ENCODE measurements at regions not wholly inside any gene's neighbourhood (a gene's known extent, or its start where the extent isn't known, plus 50 kb on each side); places are given as distances from the start of the nearest gene placed in this dataset.

DNA sequence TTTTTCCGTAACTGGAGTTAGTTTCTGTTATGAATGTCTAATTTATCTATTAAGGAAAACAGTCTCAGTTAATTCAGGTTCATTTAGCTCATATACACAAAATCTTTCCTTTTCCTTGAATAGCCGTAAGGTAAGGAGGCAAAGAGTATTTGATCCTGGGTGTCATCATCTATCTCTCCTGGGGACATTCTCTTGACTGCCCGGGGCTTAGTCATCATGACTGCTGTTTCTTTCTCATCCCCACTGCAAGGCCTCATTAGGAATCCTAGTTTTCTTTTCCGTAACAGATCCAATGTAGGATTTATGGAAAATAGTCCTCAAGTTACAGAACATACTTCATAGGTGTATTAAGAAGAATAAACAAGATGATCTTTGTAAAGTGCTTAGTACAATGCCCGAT is 134.9 kb upstream of the CHD1 start:
- no peak overlapping the region for H2AK5ac ChIP-seq (ENCODE audit: low read depth, low read length)
- no peak overlapping the region for H3K4me3 ChIP-seq (ENCODE audit: extremely low read depth in 1 of 4, insufficient read depth in 2 of 4, low read depth in 3 of 4, low read length in 4 of 4)
- no peak overlapping the region for H2AFZ ChIP-seq (ENCODE audit: low read length)
- WGBS, 2 experiments (ENCODE audit: extremely low coverage in 1 of 2, insufficient coverage in 1 of 2, insufficient read length in 1 of 2, insufficient replicate concordance in 2 of 2, low coverage in 1 of 2, low lambda C conversion rate in 2 of 2, missing lambda C conversion rate in 1 of 2): 90% methylated on average over 5 of the region's 5 CpGs; no CpG with 5 or more reads in 1 of the 2 experiments
- no peak overlapping the region for H3K4ac ChIP-seq (replicated peaks; ENCODE audit: insufficient read length, low read depth, low read length)
- ChIA-PET CTCF (ENCODE audit: partially characterized antibody) (interaction anchor here (0.7 to 1.7 kb wide), 3 partner anchors 33 to 317 kb away, joined by 3 to 6 read pairs (median 4); no protein-coding TSS in a partner anchor), POLR2A (ENCODE audit: partially characterized antibody) (no interaction called here)
- no peaks in the 10 kb centered on the region for H3K36me3 ChIP-seq (ENCODE audit: control insufficient read depth in 2 of 4, insufficient read depth in 4 of 4, low read length in 3 of 4)
- H4K20me1 ChIP-seq (replicated peaks in 1 of 2; ENCODE audit: control insufficient read depth in 1 of 2, insufficient read depth in 2 of 2, low read length in 2 of 2): no peaks in the 10 kb centered on the region
- no peak overlapping the region for H4K5ac ChIP-seq (ENCODE audit: insufficient read length, low read depth, low read length)
- H2BK15ac ChIP-seq (ENCODE audit: low read length): no peak overlapping the region
- H4K91ac ChIP-seq (replicated peaks; ENCODE audit: insufficient read length, low read length): no peak overlapping the region
- FAIRE-seq (no peak), DNase-seq (ENCODE audit: low read depth in 1 of 2, low spot score in 2 of 2) (no peak)
- no peak overlapping the region for H2BK20ac ChIP-seq (ENCODE audit: low read length)
- H3K18ac ChIP-seq (ENCODE audit: extremely low read depth, low read length): no peak overlapping the region
- H3K23ac ChIP-seq (ENCODE audit: insufficient read length): no peak overlapping the region
- no peak overlapping the region for H4K8ac ChIP-seq (ENCODE audit: extremely low read depth, insufficient read depth, low read length)
- H3K9ac ChIP-seq (replicated peaks in 1 of 4; ENCODE audit: extremely low read depth in 1 of 4, low read depth in 3 of 4, low read length in 3 of 4): no peak overlapping the region
- H3K27ac ChIP-seq (ENCODE audit: low read depth, low read length): no peak overlapping the region
- no peaks in the 10 kb centered on the region for H3K9me3 ChIP-seq (ENCODE audit: insufficient read depth in 2 of 2, low read depth in 1 of 2, low read length in 1 of 2)
- no peaks in the 10 kb centered on the region for H3K4me1 ChIP-seq (replicated peaks in 1 of 4; ENCODE audit: control insufficient read depth in 3 of 4, insufficient read depth in 4 of 4, low read length in 3 of 4)
- no peak overlapping the region for H3K4me2 ChIP-seq (ENCODE audit: insufficient read depth in 1 of 2, low read depth in 2 of 2, low read length in 2 of 2)
- H3K14ac ChIP-seq (ENCODE audit: insufficient read length): no peak overlapping the region
- no peak overlapping the region for H2BK12ac ChIP-seq (ENCODE audit: low read depth, low read length)
- H2BK5ac ChIP-seq (ENCODE audit: low read depth, low read length): no peak overlapping the region
- H3K27me3 ChIP-seq (replicated peaks in 1 of 4; ENCODE audit: control insufficient read depth in 3 of 4, extremely low read depth in 1 of 4, insufficient read depth in 3 of 4, low read length in 3 of 4): no peaks in the 10 kb centered on the region
- no peaks in the 10 kb centered on the region for H3K79me2 ChIP-seq (ENCODE audit: control insufficient read depth in 1 of 2, insufficient read depth in 2 of 2, low read length in 2 of 2)
- H3K79me1 ChIP-seq (ENCODE audit: low read depth, low read length): no peaks in the 10 kb centered on the region
- no peak overlapping the region for H3K56ac ChIP-seq (replicated peaks; ENCODE audit: insufficient read length, low read depth, low read length)
- no peaks in the 10 kb centered on the region for H3K23me2 ChIP-seq (ENCODE audit: low read depth, low read length)
- no peak overlapping the region for H2BK120ac ChIP-seq (replicated peaks; ENCODE audit: low read depth, low read length)
- TF ChIP-seq SIX5 (IDR thresholded peaks at IDR 0.05; ENCODE audit: low read depth, low read length): no peak
- TF ChIP-seq CTBP2 (IDR thresholded peaks at IDR 0.05; ENCODE audit: borderline replicate concordance, insufficient read depth, insufficient read length, low read length): no peak
- no peak for TF ChIP-seq JUN (IDR thresholded peaks at IDR 0.05; ENCODE audit: low read depth, low read length)
- TF ChIP-seq HDAC2 (IDR thresholded peaks at IDR 0.05; ENCODE audit: borderline replicate concordance in 1 of 2, low read depth in 2 of 2, low read length in 2 of 2): no peak
- no peak for TF ChIP-seq RXRA (IDR thresholded peaks at IDR 0.05; ENCODE audit: insufficient read depth, low read depth, low read length)
- TF ChIP-seq CHD1 (IDR thresholded peaks at IDR 0.05; ENCODE audit: low read depth, low read length): no peak
- no peak for TF ChIP-seq TEAD4 (IDR thresholded peaks at IDR 0.05; ENCODE audit: low read depth, low read length)
- no peak for TF ChIP-seq POLR2A (IDR thresholded peaks at IDR 0.05; ENCODE audit: control extremely low read depth in 1 of 2, low read depth in 2 of 2, low read length in 2 of 2)
- TF ChIP-seq, protein P1, sequence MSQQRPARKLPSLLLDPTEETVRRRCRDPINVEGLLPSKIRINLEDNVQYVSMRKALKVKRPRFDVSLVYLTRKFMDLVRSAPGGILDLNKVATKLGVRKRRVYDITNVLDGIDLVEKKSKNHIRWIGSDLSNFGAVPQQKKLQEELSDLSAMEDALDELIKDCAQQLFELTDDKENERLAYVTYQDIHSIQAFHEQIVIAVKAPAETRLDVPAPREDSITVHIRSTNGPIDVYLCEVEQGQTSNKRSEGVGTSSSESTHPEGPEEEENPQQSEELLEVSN (IDR thresholded peaks at IDR 0.05): no peak
- TF ChIP-seq BACH1 (IDR thresholded peaks at IDR 0.05; ENCODE audit: low read length): no peak
- no peak for TF ChIP-seq GABPA (IDR thresholded peaks at IDR 0.05; ENCODE audit: borderline replicate concordance, insufficient read depth, low read length)
- no peak for TF ChIP-seq RBBP5 (IDR thresholded peaks at IDR 0.05; ENCODE audit: borderline replicate concordance, low read depth, low read length)
- TF ChIP-seq RNF2 (IDR thresholded peaks at IDR 0.05; ENCODE audit: borderline replicate concordance, low read depth, low read length, missing control alignments, poor library complexity, severe bottlenecking): no peak
- no peak for TF ChIP-seq YY1 (IDR thresholded peaks at IDR 0.05; ENCODE audit: low read depth, low read length)

All from H1 (cell line).